ENCODE measurements at regions not wholly inside any gene's neighbourhood (a gene's known extent, or its start where the extent isn't known, plus 50 kb on each side); places are given as distances from the start of the nearest gene placed in this dataset.

- intact Hi-C loops (cut with micrococcal nuclease), result no loop called here
Observed at GRCh38 chr6:14705841-14706377, 540.0 kb upstream of the JARID2 start.

DNA sequence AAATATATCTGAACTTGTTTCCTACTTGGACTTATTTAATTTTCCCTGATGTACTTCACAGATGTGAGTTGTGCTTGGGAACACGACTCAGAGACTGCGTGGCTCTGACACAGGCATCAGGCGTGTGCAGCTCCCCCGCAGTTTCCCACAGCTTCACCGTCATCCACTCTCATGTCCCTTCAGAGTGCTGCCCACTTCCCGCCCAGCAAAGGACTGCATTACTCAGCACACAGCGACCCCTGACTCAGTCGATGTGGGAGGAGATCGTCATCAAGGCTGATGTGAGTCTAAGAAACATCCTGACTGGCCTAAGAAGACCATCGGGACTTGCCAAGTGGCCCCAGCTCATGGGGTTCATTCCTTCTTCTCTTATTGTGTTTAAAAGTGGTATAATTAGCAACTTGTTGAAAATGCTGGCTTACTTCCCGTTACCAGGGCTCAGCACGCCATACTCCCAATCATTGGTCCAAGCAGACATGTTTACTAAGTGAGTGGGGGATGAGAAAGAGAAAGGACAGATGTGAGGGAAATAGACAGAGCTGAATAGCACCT, 539.4 kb upstream of the JARID2 start:
- intact Hi-C loops (cut with micrococcal nuclease), result no loop called here

DNA sequence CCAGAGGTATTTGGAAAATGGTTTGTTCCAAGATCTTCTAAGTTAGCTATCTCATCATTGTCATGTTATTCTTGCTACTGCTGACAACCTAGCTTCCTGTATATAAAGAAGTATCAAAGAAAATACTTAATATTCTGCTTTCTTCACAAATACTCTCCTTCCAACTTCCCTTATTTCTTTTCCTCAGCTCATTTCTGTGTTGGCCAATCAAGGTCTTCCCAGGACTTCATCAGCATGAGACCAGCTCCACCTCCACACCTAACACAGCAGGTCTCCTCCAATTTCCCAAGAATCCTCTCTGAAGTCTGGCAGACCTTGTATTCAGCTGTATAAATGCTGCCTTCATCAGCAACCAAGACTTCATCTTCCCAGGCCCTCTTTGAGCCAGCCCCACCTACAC, 538.6 kb upstream of the JARID2 start:
- intact Hi-C loops (cut with micrococcal nuclease), result no loop called here

GRCh38 chr6:14707971-14708465, 537.9 kb upstream of the JARID2 start:
- intact Hi-C loops (cut with micrococcal nuclease), result no loop called here

- intact Hi-C loops (cut with micrococcal nuclease), result no loop called here
Observed at GRCh38 chr6:14709066-14709670, 536.7 kb upstream of the JARID2 start.

- intact Hi-C loops (cut with micrococcal nuclease), result loop anchor here (2.0 to 10.0 kb wide), 3 partner anchors 35 to 915 kb away; no protein-coding TSS in a partner anchor
Observed at GRCh38 chr6:14709900-14710299, 536.0 kb upstream of the JARID2 start.

DNA sequence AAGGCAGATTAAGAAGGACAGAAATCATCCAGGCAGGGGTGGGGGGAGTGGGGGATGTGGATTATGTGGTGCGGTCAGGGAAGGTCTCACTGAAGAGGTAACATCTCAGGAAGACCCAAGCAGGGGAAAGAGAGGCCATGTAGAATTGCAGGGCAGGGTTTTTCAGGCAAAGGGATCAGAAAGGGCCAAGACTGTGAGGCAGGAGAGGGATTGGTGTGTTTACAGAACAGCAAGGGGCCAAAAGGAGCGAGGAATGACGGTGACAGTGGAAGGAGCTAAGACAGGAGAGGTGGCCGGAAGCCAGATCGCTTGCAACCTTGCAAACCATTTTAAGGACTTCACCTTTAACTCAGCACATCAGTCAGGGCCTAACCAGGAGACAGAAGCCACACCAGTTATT, 535.4 kb upstream of the JARID2 start:
- intact Hi-C loops (cut with micrococcal nuclease), result loop anchor here (2.0 to 10.0 kb wide), 3 partner anchors 34 to 914 kb away; no protein-coding TSS in a partner anchor

DNA sequence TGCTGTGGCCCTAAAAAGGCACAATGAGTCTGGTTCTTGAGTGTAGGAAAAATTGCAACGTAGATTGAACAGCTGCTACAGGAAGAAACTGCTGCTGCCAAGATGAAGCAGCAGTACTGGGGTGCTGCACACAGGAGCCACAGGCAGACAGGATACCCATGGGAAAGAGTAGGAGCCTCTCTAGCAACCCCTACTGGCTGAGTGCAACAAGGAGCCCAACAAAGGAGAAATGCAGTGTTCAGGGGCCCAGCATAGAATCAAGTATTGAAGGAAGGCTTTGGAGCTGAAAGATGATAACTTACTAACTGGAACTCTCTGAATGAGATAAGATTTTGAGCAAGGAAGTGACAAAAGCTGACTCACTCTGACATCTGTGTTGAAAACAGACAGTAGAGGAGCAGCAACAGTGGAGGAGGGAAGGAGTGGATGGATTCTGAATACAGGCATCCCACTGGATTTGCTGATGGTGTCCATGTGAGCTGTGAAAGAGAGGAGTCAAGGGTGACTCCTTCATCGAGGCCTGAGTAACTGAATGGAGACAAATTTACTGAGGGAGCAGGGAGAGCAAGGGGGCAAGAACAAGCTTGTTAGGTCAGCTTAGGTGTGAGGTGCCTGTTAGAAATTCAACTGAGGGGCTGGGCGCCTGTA, 534.7 kb upstream of the JARID2 start:
- intact Hi-C loops (cut with micrococcal nuclease), result loop anchor here (1.0 to 10.0 kb wide), 5 partner anchors 22 to 914 kb away; no protein-coding TSS in a partner anchor

DNA sequence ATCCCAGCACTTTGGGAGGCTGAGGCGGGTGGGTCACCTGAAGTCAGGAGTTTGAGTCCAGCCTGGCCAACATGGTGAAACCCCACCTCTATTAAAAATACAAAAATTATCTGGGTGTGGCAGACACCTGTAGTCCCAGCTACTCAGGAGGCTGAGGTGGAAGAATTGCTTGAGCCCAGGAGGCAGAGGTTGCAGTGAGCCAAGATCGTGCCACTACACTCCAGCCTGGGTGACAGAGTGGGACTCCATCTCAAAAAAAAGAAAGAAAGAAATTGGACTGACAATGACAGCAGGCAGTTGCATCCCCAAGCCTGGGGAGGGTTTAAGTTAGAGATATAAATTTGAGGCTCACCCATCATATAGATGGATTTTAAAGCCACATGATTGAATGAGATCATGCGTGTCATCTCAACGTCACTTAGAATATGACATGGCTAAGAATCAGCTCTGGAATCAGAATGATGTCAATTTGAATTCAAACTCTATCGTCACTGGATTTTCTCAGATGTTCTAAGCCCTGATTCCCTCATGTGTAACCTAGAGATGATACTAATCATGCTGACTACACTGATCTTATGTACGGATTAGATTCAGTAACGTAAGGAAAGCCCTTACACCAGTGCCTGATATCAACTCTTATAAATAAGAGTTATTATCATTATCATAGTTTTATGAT, 534.0 kb upstream of the JARID2 start:
- intact Hi-C loops (cut with micrococcal nuclease), result loop anchor here (1.0 to 10.0 kb wide), 5 partner anchors 21 to 913 kb away; no protein-coding TSS in a partner anchor

GRCh38 chr6:14713008-14713960, 532.6 kb upstream of the JARID2 start:
- intact Hi-C loops (cut with micrococcal nuclease), result loop anchor here (5.0 to 10.0 kb wide), 2 partner anchors 261 to 912 kb away; no protein-coding TSS in a partner anchor

GRCh38 chr6:14713966-14714631, 531.8 kb upstream of the JARID2 start:
- intact Hi-C loops (cut with micrococcal nuclease), result loop anchor here (5.0 to 10.0 kb wide), 2 partner anchors 262 to 911 kb away; no protein-coding TSS in a partner anchor

GRCh38 chr6:14715076-14715475, 530.8 kb upstream of the JARID2 start:
- intact Hi-C loops (cut with micrococcal nuclease), result loop anchor here (10.0 kb wide), 1 partner anchor 910 kb away; no protein-coding TSS in a partner anchor

DNA sequence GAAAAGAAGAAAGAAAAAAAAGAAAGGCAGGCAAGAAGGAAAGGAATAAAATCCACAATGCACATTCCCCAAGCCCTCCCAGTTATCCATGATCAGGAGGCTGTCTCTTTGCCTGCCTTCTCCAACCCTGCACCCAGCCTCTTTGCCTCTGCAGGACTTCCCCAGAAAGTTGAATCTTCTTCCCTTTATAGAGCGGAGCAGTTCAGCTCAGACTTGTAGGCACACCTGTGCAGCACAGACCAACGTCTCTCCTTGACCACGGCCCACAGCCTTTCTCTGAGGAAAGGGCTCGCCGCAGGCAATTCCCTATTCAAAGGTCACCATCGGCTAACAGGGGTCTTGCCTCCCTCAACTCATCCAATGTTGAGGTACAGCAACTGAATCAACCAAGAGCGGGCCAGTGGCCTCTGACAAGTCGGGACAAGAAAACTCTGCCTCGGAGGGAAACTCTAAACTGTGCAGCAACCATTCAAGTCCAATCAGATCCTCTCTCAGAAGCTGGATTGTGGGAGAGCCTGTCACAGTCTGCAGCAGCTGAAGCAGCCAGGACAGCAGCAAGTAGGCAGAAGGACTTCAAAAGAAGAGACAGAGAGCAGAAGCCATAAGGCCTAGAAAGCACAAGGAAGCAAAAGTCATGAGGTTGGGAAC, 529.2 kb upstream of the JARID2 start:
- intact Hi-C loops (cut with micrococcal nuclease), result loop anchor here (10.0 kb wide), 1 partner anchor 908 kb away; no protein-coding TSS in a partner anchor

GRCh38 chr6:14717307-14717706, 528.6 kb upstream of the JARID2 start:
- intact Hi-C loops (cut with micrococcal nuclease), result loop anchor here (10.0 kb wide), 1 partner anchor 907 kb away; no protein-coding TSS in a partner anchor

DNA sequence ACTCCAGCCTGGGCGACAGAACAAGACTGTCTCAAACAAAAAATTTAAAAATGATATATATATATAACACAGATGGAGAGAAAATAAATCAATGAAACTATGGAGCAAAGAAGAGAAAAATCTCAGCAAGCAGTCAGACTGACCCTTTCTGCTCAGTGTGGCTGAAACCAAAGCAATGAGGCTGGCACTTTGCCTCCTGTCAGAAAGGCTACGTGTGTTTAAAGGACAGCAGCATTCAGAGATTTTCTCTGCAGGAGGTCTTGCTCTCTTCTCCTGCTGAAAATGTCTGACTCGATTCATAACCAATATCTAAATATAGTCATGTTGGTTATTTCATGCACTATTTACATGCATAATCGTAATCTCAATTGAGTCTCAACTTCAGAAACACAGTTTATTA, 527.0 kb upstream of the JARID2 start:
- intact Hi-C loops (cut with micrococcal nuclease), result loop anchor here (10.0 kb wide), 1 partner anchor 906 kb away; no protein-coding TSS in a partner anchor

GRCh38 chr6:14719270-14719669, 526.6 kb upstream of the JARID2 start:
- intact Hi-C loops (cut with micrococcal nuclease), result loop anchor here (10.0 kb wide), 1 partner anchor 906 kb away; no protein-coding TSS in a partner anchor

DNA sequence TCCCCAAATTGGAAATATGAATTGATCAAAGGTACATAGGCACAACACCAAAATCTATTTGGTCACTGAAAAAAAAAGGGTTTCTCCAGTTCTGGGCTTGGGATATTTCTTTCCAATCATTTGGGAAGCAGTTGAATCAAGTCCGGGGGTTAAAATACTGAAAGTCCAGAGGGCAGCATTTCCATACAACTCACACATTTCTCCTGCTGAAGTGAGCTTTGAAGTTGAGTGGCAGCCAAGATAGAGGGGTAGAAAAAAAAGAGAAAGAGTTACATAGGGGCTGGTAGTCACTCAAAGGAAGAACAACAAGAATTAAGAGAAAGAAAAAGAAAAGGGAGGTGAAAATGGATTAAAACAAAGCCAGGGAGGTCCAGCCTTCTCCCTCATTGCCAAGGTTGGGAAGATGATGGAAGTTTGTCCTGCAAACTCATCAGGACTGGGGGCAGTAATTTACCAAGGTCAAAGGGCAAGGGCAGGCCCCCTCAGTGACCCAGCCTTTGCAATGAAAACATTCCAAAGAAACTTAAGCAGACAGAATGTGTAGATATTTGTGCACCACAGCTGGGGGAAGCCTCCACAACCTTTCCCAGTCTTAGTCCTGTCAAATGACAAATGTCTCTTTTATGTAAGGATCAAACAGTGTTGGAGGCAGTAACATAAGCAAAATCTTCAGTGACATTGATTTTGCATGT, 525.3 kb upstream of the JARID2 start:
- intact Hi-C loops (cut with micrococcal nuclease), result no loop called here

- intact Hi-C loops (cut with micrococcal nuclease), result no loop called here
Observed at GRCh38 chr6:14721103-14721758, 524.6 kb upstream of the JARID2 start.

All from T-helper 1 cell treated with Interleukin-12 subunit alpha and Interleukin-12 subunit beta and Interleukin-4 antibody, amounts not matched to agents 30 ng/mL and 1 ng/mL, for 36 hours (primary cell).